ENCODE measurements at regions not wholly inside any gene's neighbourhood (a gene's known extent, or its start where the extent isn't known, plus 50 kb on each side); places are given as distances from the start of the nearest gene placed in this dataset.

GRCh38 chr3:111369958-111370357 is 172.0 kb upstream of the CD96 start:
- TF ChIP-seq CTCF (conservative IDR thresholded peaks at IDR 0.05; ENCODE audit: low read length) (no peak), EZH2phosphoT487 (IDR thresholded peaks at IDR 0.05; ENCODE audit: borderline replicate concordance) (no peak)

Measured in Loucy (cell line).